HG03135 (cell line): ENCODE measurements at regions not wholly inside any gene's neighbourhood (a gene's known extent, or its start where the extent isn't known, plus 50 kb on each side); places are given as distances from the start of the nearest gene placed in this dataset.
"Not testable (repeated sequence)": the region's sequence is repeated elsewhere in the genome, so short reads cannot be mapped to it uniquely, and the experiment has no call there.

Experiments
- ATAC-seq: cut with Tn5 transposase; IDR thresholded peaks from one replicate; pipeline ENCODE4 v1.9.1; 2021; ENCODE audit warnings: mild to moderate bottlenecking, moderate library complexity; ENCODE audit not compliant: unreplicated experiment

DNA sequence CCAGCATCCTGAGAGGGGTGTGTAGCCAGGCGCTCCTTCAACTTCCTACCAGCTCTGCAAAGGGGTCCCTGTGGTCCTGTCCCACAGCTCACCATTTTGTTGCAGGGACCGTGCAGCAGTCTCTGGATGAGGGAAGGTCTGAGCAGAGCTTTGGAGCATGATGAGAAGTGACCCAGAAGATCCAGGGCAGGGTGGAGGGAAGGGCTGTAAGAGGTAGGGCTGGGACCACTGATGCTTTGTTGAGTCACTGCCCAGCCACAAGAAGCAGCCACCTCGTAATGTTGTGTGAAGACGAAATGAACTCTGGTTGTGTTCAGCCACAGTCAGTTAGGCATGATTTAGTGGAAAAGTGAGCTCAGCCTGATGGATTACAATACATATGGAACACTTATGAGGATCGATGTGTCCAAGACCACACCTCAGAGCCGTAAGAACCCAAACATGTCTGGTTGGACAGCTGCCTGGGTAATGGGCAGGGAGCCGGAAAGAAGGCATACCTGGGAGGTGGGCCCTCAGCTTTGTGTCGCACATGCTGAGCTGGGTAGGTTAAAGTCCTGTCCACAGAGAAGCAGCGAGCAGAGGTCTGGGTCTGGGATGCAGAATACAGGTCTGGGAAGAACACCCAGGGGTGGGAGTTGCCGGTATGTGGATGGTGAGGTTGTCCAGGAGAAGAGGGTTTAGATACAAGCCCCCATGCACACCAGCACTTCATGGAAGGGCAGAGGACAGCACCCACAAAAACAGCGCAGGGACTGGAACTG, 250.1 kb downstream of the GADD45G start:
- ATAC-seq, result no peak

DNA sequence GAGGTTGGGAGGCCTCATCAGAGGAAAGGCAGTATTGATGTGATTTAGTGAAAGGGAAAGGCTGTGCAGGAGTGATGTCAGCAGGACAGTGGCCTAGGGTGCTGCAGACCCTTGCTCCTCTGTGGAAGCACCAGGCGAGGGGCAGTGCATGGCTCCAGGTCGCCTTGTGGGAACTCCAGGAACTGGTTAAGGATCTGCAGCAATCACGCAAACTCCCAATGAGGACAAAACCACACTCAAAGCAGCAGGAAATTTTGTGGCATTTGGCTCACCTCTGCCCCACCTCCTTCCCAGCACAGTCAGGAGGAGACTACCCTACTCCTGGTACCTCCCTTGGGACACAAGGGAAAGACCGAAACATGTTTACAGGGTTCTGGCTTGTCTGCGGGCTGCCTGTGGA, 251.5 kb downstream of the GADD45G start:
- ATAC-seq, result not testable (repeated sequence)

GRCh38 chr9:89856950-89857349, 252.1 kb downstream of the GADD45G start:
- not testable (repeated sequence) for ATAC-seq

DNA sequence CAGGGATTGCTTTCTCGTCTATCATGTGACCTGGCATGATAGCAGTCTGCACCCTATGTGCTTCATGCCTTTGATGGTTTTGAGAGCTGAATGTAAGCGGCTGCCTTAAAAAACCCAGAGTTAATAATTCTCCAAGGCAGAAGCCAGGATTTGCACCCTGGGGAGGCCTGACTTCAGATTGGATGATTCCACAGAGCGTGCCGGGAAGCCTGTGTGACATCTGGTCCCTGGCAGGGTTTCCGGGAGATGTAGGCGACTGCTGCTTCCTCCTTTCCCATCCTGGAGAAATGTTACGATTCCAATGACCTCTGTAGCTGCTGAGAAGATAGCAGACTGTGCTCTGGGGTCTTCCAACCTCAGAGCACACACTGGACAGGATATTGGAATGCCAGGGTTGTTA, 255.0 kb downstream of the GADD45G start:
- ATAC-seq, result not testable (repeated sequence)

GRCh38 chr9:89861371-89861770, 256.6 kb downstream of the GADD45G start:
- ATAC-seq, result not testable (repeated sequence)

- ATAC-seq, result no peak
Measured at GRCh38 chr9:89862316-89862715, 257.5 kb downstream of the GADD45G start.

DNA sequence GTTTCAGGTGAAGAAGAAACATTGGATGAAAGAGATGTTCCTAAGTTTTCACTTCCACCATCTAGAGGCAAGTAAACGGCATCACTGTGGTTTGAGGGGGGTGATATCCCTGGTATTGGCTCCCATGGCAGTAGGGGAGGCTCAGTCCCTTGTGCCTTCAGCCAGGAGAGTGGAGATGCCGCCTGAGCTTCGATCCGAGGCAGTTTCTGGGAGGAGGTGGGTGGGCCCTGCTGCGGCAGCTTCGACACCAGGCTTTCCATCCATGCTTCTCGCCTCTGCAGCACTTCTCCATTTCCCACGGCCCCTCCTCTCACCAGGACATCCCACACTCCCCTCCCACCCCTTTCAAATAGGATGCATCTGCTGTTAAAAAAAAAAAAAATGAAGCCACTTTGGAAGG, 258.3 kb downstream of the GADD45G start:
- no peak for ATAC-seq

GRCh38 chr9:89863837-89864236, 259.0 kb downstream of the GADD45G start:
- no peak for ATAC-seq

DNA sequence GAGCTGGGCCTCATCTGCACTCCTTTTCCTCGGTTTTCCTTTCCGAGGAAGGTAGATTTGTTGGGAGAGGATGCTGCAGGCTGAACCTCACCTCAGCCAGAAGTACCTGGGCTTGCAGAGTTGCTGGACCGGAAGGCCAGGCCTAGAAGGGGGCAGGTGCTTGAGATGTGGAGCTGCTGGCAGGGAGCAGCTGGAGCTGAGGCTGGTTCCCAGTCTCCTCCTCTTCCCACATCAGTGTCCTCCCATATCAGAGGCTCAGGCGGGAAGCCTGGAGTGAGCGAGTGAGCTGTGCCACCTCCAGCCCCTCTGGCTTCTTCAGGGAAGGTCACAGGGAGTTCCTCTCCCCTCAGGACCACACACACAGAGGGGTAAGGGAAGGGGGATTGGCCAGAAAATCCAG, 259.4 kb downstream of the GADD45G start:
- no peak for ATAC-seq

DNA sequence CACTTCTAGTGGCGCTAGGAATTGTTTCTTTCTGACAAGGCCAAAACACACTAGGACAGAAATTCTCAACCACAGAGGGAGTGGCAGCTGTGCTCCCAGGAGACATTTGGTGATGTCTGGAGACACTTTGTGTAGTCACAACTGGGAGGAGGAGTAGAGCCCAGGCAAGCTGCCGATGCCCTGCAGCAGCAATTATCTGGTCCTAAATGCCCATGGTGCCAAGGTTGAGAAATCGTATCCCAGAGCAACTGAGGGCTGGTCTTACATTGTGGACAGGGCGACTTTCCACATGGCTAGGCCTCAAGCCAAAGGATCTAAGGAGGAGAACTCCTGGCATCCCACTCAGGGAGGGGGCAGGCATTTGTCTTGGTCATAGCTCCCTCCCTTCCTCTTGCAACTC, 259.9 kb downstream of the GADD45G start:
- ATAC-seq, result no peak

GRCh38 chr9:89865357-89865756, 260.5 kb downstream of the GADD45G start:
- no peak for ATAC-seq

DNA sequence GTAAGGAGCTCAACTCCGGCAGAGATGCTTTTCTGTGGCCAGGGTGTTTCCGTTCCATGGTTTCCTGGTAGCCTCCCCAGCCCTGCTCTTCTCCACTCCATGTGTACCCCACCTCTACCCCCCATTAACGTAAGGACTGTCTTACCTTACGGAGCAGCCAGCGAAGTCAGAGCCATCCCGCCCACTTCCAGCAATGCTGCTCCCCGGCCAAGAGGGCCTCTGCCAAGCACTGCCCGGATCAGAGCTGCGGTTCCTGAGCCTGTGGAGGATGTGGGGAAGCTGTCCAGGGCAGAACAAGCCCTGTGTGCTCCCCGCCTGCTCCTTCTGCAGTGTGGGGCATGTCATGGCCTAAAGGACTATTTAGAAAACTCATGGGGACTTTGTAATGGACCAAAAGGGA, 261.2 kb downstream of the GADD45G start:
- no peak for ATAC-seq

- no peak for ATAC-seq
Measured at GRCh38 chr9:89866701-89867100, 261.9 kb downstream of the GADD45G start.

- ATAC-seq, result no peak
Measured at GRCh38 chr9:89868100-89868499, 263.3 kb downstream of the GADD45G start.

DNA sequence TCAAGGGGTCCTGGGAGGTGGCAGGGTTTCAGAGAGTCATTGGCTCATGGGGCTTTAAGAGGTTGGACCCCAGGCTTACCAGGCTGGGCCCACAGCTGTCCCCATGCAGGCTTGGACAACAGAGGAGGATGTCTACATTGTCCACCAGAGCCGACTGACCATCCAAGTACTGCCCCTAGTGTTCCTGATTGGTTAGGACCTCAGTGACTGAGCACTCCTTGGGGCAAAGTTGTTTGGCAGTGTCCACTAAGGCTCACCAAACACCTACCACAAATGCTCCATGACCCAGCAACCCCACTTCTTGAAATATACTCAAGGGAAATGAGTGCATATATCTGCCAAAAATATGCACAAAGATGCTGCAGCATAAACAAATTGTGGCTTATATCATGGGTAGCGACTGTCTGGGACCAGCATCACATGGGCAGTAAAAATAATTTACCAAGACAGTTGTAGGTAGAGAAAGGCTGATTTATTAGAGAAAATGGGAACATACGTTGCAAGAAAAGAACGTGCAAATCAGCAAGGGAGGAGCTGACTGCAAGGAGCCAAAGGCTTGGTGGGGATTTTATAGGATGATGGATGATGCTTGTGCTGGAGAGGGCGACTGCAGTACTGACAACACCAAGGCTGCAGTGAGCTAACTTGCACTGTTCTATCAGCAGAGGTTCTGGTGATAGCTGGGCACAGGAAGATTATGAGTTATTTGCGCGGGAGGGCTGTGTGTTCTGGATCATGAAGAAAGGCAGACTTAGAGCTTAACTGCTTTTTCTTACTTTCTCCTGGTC, 265.2 kb downstream of the GADD45G start:
- ATAC-seq, result no peak

GRCh38 chr9:89871871-89872331, 267.1 kb downstream of the GADD45G start:
- ATAC-seq, result no peak

- no peak for ATAC-seq
Measured at GRCh38 chr9:89872426-89872912, 267.7 kb downstream of the GADD45G start.

GRCh38 chr9:89872913-89873707, 268.3 kb downstream of the GADD45G start:
- ATAC-seq, result no peak

- no peak for ATAC-seq
Measured at GRCh38 chr9:89873801-89874200, 269.0 kb downstream of the GADD45G start.

- no peak for ATAC-seq
Measured at GRCh38 chr9:89874351-89875321, 269.8 kb downstream of the GADD45G start.
